BLaER1 treated with 17β-estradiol and CSF1 and Interleukin-3, amounts not matched to agents 10 nM and 100 nM (cell line): ENCODE measurements at regions not wholly inside any gene's neighbourhood (a gene's known extent, or its start where the extent isn't known, plus 50 kb on each side); places are given as distances from the start of the nearest gene placed in this dataset.

Source experiments
- H3K27ac ChIP-seq, 11 experiments: shearing (Covaris generic); formaldehyde crosslinking; 2 replicates each; pipeline ENCODE4 v1.8.1; 2022
- H3K27me3 ChIP-seq, 11 experiments: shearing (Covaris generic); formaldehyde crosslinking; 2 replicates each; pipeline ENCODE4 v1.8.1; 2022
- H3K36me3 ChIP-seq, 11 experiments: shearing (Covaris generic); formaldehyde crosslinking; 2 replicates each; pipeline ENCODE4 v1.8.1; 2022
- H3K4me1 ChIP-seq, 10 experiments: shearing (Covaris generic); formaldehyde crosslinking; 2 replicates each; pipeline ENCODE4 v1.8.1; 2022
- H3K4me2 ChIP-seq, 11 experiments: shearing (Covaris generic); formaldehyde crosslinking; 2 replicates each; pipeline ENCODE4 v1.8.1; 2022
- H3K4me3 ChIP-seq, 10 experiments: shearing (Covaris generic); formaldehyde crosslinking; 2 replicates each; pipeline ENCODE4 v1.8.1; 2022
- H3K9ac ChIP-seq, 11 experiments: shearing (Covaris generic); formaldehyde crosslinking; 2 replicates each; pipeline ENCODE4 v1.8.1; 2022
- H3K9me3 ChIP-seq, 11 experiments: shearing (Covaris generic); formaldehyde crosslinking; replicated peaks in 1 of 11; 2 replicates each; pipeline ENCODE4 v1.8.1; 2022
- H4K20me1 ChIP-seq, 11 experiments: shearing (Covaris generic); formaldehyde crosslinking; 2 replicates each; pipeline ENCODE4 v1.8.1; 2022
- Cebpa-rat ChIP-seq, 11 experiments: shearing (Covaris generic); IDR thresholded peaks; 2 replicates each; pipeline ENCODE4 v1.8.1; 2022

DNA sequence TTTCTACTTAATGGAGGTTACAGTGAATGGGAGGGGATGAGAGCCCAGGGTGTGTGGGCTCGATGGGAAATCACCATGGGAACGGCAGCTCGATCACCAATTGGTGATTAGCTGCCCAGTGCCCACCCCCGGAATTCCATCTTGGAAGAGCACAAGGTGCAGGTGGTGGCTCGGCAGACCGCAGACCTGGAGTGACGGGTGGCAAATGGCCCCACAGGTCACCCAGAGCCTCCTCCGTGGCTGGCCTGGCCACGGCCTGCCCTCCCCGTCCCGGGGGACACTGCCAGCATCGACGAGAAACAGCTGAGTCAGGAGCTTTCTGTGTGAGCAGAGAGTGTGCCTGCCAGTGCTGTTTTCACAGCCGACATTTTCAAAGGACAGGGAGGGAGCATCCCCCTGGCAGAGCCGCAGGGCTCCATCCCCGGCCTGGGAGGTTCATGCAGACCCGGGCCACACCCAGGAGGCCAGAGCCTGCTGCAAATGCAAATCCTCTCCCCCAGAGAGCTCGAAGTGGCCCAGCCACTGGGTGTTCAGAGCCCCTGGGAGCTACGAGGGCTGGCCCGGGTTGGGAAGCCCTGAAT lies 176.4 kb upstream of the MYT1L start:
- no peaks in the 10 kb centered on the region for H3K36me3 ChIP-seq
- TF ChIP-seq Cebpa-rat (IDR thresholded peaks at IDR 0.05), result no peak
- peaks cover 0 to 18% (median 10%) of the 10 kb centered on the region in 11 experiments; a peak in 16 of 22 replicates for H3K9me3 ChIP-seq
- no peak overlapping the region for H3K27ac ChIP-seq
- peaks cover 0 to 7% (median 5%) of the 10 kb centered on the region in 10 experiments; a peak in 8 of 20 replicates for H3K4me1 ChIP-seq
- no peak overlapping the region for H3K4me2 ChIP-seq
- no peaks in the 10 kb centered on the region for H3K27me3 ChIP-seq
- no peak overlapping the region for H3K4me3 ChIP-seq
- no peak overlapping the region for H3K9ac ChIP-seq
- H4K20me1 ChIP-seq, result no peaks in the 10 kb centered on the region

DNA sequence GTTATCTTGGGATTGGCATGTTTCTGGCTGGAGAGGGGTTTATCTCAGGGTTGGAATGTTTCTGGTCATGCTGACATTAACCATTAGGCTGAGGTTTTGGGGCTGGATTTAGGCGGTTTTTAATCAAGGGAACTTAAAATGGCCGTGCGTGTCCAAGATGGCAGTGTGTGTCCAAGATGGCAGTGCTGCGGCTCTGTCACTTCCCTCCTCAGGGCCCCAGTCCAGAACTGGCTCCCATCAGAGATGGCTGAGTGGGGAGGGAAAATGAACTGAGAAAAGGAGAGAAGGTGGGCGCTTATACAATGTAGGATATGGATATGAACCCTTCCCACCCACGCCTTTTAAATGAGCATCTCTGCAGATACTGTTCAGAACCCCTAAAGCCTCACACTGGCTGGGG lies 175.5 kb upstream of the MYT1L start:
- Histone ChIP-seq H3K4me1 (peaks cover 0 to 7% (median 5%) of the 10 kb centered on the region in 10 experiments; a peak in 8 of 20 replicates), H3K9me3 (peaks cover 0 to 18% (median 10%) of the 10 kb centered on the region in 11 experiments; a peak in 16 of 22 replicates), H4K20me1 (no peaks in the 10 kb centered on the region), H3K9ac (no peak overlapping the region), H3K36me3 (no peaks in the 10 kb centered on the region), H3K27ac (no peak overlapping the region), H3K4me3 (no peak overlapping the region), H3K27me3 (no peaks in the 10 kb centered on the region), H3K4me2 (no peak overlapping the region)
- TF ChIP-seq Cebpa-rat (IDR thresholded peaks at IDR 0.05), result no peak

- Histone ChIP-seq H3K9me3 (peaks cover 0 to 18% (median 10%) of the 10 kb centered on the region in 11 experiments; a peak in 16 of 22 replicates), H4K20me1 (no peaks in the 10 kb centered on the region), H3K4me3 (no peak overlapping the region), H3K9ac (no peak overlapping the region), H3K27me3 (no peaks in the 10 kb centered on the region), H3K4me2 (peak overlapping the region in 2 of 11 experiments; percentile 9 to 25; a peak in 2 of 22 replicates), H3K36me3 (no peaks in the 10 kb centered on the region), H3K4me1 (peaks cover 0 to 7% (median 5%) of the 10 kb centered on the region in 10 experiments; a peak in 8 of 20 replicates), H3K27ac (no peak overlapping the region)
- TF ChIP-seq Cebpa-rat (IDR thresholded peaks at IDR 0.05), result no peak
Observed at GRCh38 chr2:2505604-2506003, 174.5 kb upstream of the MYT1L start.

GRCh38 chr2:2503864-2504418 lies 172.9 kb upstream of the MYT1L start:
- H4K20me1 ChIP-seq, result no peaks in the 10 kb centered on the region
- TF ChIP-seq Cebpa-rat (IDR thresholded peaks at IDR 0.05), result no peak
- peaks cover 0 to 18% (median 10%) of the 10 kb centered on the region in 11 experiments; a peak in 16 of 22 replicates for H3K9me3 ChIP-seq

DNA sequence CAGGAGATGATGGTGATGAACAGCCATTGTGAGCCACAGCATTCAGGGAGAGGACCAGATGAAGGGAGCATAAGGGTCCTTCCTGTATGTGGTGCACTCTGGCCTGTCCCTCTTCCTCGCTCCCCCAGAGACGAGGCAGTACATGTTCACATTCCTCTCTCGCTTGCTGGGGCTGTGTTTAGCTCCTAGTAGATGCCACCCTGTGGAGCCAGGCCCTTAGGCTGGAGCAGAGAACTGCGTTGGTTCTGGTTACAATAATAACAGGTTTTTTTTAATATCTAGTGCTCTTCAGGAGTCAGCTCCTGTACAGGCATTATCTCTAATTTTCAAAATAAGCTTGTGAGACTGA lies 171.1 kb upstream of the MYT1L start:
- no peak overlapping the region for H3K4me2 ChIP-seq
- no peaks in the 10 kb centered on the region for H3K27me3 ChIP-seq
- H3K9me3 ChIP-seq, result peaks cover 0 to 18% (median 10%) of the 10 kb centered on the region in 11 experiments; a peak in 16 of 22 replicates
- no peak overlapping the region for H3K4me3 ChIP-seq
- no peak overlapping the region for H3K9ac ChIP-seq
- H3K36me3 ChIP-seq, result no peaks in the 10 kb centered on the region
- H4K20me1 ChIP-seq, result no peaks in the 10 kb centered on the region
- TF ChIP-seq Cebpa-rat (IDR thresholded peaks at IDR 0.05), result no peak
- peaks cover 0 to 7% (median 5%) of the 10 kb centered on the region in 10 experiments; a peak in 8 of 20 replicates for H3K4me1 ChIP-seq
- H3K27ac ChIP-seq, result no peak overlapping the region

More at GRCh38 chr2:2503864-2504418, 172.9 kb upstream of the MYT1L start:
- Histone ChIP-seq H3K36me3 (no peaks in the 10 kb centered on the region), H3K27ac (no peak overlapping the region), H3K27me3 (no peaks in the 10 kb centered on the region), H3K9ac (no peak overlapping the region), H3K4me2 (no peak overlapping the region), H3K4me1 (peaks cover 0 to 7% (median 5%) of the 10 kb centered on the region in 10 experiments; a peak in 8 of 20 replicates), H3K4me3 (no peak overlapping the region)

- Histone ChIP-seq H3K27ac (no peak overlapping the region), H3K27me3 (no peaks in the 10 kb centered on the region), H3K4me1 (peaks cover 0 to 7% (median 5%) of the 10 kb centered on the region in 10 experiments; a peak in 8 of 20 replicates), H3K9me3 (peaks cover 0 to 14% (median 8%) of the 10 kb centered on the region in 11 experiments; a peak in 16 of 22 replicates), H3K36me3 (no peaks in the 10 kb centered on the region), H3K4me3 (no peak overlapping the region), H4K20me1 (no peaks in the 10 kb centered on the region), H3K4me2 (no peak overlapping the region), H3K9ac (no peak overlapping the region)
- no peak for TF ChIP-seq Cebpa-rat (IDR thresholded peaks at IDR 0.05)
Observed at GRCh38 chr2:2501454-2502200, 170.6 kb upstream of the MYT1L start.

DNA sequence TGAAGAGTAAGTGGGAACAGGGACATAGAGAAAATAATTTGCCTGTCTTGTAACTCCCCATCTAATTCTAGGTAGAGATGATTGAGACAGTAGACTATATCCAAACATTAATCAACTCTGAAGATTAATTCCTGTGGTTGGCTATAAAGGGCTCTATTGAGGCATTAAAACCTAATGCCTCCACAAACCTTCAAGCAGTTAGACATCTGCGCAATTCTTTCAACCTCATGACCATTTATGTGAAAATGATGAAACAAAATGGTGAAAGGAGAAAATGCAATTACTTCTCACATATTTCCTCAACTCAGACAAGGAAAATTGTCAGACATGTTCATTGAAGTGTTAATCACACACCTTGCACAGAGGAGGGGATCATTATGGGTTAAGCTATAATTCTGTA lies 164.5 kb upstream of the MYT1L start:
- no peak for TF ChIP-seq Cebpa-rat (IDR thresholded peaks at IDR 0.05)
- Histone ChIP-seq H3K27me3 (no peaks in the 10 kb centered on the region), H3K36me3 (no peaks in the 10 kb centered on the region), H3K4me1 (no peaks in the 10 kb centered on the region), H4K20me1 (no peaks in the 10 kb centered on the region), H3K9me3 (no peaks in the 10 kb centered on the region; a peak in 2 of 22 replicates), H3K9ac (no peak overlapping the region), H3K27ac (no peak overlapping the region), H3K4me2 (no peak overlapping the region), H3K4me3 (no peak overlapping the region)

GRCh38 chr2:2493496-2493895 lies 162.4 kb upstream of the MYT1L start:
- Histone ChIP-seq H3K27me3 (no peaks in the 10 kb centered on the region), H3K4me3 (no peak overlapping the region), H3K36me3 (no peaks in the 10 kb centered on the region), H3K4me2 (no peak overlapping the region), H3K9ac (no peak overlapping the region), H4K20me1 (no peaks in the 10 kb centered on the region), H3K27ac (no peak overlapping the region), H3K4me1 (no peaks in the 10 kb centered on the region), H3K9me3 (no peaks in the 10 kb centered on the region; a peak in 1 of 22 replicates)
- TF ChIP-seq Cebpa-rat (IDR thresholded peaks at IDR 0.05), result no peak

DNA sequence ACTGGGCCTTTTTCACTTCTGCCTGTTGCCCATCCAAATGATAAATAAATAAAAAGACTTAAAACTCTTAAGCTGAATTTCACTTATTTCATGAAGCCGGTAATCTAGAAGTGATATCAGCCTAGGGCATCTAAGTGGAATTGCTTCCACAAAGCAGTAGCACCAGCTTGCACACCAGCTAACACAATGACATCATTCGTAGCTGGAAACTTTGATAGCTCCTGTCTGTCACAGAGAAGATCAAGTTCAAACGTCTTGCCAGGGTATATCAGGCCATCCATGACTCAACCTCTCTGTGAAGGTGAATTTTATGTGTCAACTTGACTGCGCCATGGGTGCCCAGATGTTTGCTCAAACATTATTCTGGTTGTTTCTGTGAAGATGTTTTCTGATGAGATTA lies 161.7 kb upstream of the MYT1L start:
- no peaks in the 10 kb centered on the region for H4K20me1 ChIP-seq
- H3K36me3 ChIP-seq, result no peaks in the 10 kb centered on the region
- H3K27me3 ChIP-seq, result no peaks in the 10 kb centered on the region
- H3K27ac ChIP-seq, result no peak overlapping the region
- no peak overlapping the region for H3K4me2 ChIP-seq
- no peaks in the 10 kb centered on the region; a peak in 1 of 22 replicates for H3K9me3 ChIP-seq
- H3K9ac ChIP-seq, result no peak overlapping the region
- H3K4me1 ChIP-seq, result no peaks in the 10 kb centered on the region
- H3K4me3 ChIP-seq, result no peak overlapping the region
- TF ChIP-seq Cebpa-rat (IDR thresholded peaks at IDR 0.05), result no peak
